Neural cell (in vitro differentiated cells): ENCODE measurements at regions not wholly inside any gene's neighbourhood (a gene's known extent, or its start where the extent isn't known, plus 50 kb on each side); places are given as distances from the start of the nearest gene placed in this dataset.

ENCODE experiments used
- EZH2 ChIP-seq: fragments of 200-600, 300-800 bp; shearing (Covaris generic), sonication (generic); IDR thresholded peaks from 2 replicates; pipeline ENCODE4 v1.6.1; 2014; ENCODE audit warnings: antibody characterized with exemption, low read length, borderline replicate concordance, mild to moderate bottlenecking; ENCODE audit not compliant: insufficient read depth, poor library complexity, severe bottlenecking
- TF ChIP-seq, protein P1 (sequence below): fragments of 450-650 bp; IDR thresholded peaks from 2 replicates; pipeline ENCODE4 v1.5.1; 2014; ENCODE audit warnings: antibody characterized with exemption, mild to moderate bottlenecking, moderate library complexity; ENCODE audit not compliant: poor library complexity, severe bottlenecking

DNA sequence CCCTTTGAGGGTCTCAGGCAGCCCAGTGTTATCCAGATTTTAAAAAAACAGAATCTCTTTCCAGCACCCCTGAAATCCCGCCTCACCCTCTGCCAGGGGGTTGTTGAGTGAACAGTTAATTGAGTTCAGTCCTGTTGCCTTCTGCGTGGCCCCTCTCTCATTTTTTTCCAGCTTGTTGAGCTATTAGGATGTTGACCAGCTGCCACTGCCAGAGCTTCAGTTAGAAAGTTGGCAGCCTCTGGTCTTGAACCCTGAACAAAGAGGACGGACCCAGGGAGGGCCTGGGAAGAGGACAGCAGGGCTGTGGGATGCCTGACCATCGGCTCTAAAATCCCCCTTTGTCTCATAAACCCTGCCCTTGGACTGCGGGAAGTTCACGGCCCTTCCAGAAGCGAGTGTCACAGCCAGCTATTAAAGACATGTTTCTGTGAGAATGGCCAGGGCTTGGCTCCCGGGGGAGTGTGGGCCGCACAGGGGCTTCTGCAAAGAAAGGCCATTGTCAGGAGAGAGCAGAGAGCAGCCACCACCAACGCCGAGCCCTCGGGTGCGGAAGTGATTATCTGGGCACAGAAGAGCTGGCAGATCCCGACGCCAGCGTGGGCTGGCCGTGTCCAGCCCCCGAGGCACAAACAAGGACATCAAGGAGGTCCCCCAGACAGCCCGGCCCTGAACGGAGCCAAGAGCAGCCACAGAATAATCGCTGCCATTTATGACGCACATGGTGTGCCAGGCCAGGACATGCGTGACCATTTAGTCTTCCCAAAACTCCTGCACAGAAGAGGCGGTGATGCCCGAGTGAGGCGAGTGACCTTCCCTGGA lies 189.0 kb downstream of the ANKRD60 start:
- TF ChIP-seq, protein P1, sequence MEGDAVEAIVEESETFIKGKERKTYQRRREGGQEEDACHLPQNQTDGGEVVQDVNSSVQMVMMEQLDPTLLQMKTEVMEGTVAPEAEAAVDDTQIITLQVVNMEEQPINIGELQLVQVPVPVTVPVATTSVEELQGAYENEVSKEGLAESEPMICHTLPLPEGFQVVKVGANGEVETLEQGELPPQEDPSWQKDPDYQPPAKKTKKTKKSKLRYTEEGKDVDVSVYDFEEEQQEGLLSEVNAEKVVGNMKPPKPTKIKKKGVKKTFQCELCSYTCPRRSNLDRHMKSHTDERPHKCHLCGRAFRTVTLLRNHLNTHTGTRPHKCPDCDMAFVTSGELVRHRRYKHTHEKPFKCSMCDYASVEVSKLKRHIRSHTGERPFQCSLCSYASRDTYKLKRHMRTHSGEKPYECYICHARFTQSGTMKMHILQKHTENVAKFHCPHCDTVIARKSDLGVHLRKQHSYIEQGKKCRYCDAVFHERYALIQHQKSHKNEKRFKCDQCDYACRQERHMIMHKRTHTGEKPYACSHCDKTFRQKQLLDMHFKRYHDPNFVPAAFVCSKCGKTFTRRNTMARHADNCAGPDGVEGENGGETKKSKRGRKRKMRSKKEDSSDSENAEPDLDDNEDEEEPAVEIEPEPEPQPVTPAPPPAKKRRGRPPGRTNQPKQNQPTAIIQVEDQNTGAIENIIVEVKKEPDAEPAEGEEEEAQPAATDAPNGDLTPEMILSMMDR: no peak
- no peak for TF ChIP-seq EZH2
